ENCODE measurements at regions not wholly inside any gene's neighbourhood (a gene's known extent, or its start where the extent isn't known, plus 50 kb on each side); places are given as distances from the start of the nearest gene placed in this dataset.

GRCh38 chr2:123692121-123692520 lies 333.0 kb upstream of the CNTNAP5 start:
- TF ChIP-seq CTCF (conservative IDR thresholded peaks at IDR 0.05; ENCODE audit: low read depth, low read length) (no peak), EZH2 (IDR thresholded peaks at IDR 0.05; ENCODE audit: low read length, unreplicated experiment) (no peak)

All from PC-3 (cell line).